ENCODE measurements at regions not wholly inside any gene's neighbourhood (a gene's known extent, or its start where the extent isn't known, plus 50 kb on each side); places are given as distances from the start of the nearest gene placed in this dataset.

DNA sequence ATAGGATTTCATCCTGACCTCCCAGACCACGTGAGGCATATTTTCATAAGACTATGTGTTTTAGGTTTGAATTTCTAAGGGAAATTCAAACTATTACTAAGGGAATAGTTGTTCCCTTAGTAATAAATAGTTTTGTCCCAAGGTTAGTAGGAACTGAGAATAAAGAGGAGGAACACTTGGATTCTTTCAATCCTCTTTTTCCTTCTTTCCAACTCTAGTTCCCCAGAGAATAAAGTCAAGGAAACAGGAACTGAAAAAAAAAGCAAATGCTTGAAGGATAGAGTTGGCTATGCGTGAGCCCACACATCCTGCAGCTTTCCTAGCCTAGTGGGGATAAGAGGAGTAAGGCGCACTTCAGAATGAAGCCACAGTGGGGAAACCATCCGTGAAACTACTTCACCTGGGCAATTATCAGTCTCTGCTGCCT, 312.1 kb upstream of the TGFBR2 start:
- TF ChIP-seq CTCF (IDR thresholded peaks at IDR 0.05) = no peak
- TF ChIP-seq POLR2A (IDR thresholded peaks at IDR 0.05) = no peak
